ENCODE measurements at regions not wholly inside any gene's neighbourhood (a gene's known extent, or its start where the extent isn't known, plus 50 kb on each side); places are given as distances from the start of the nearest gene placed in this dataset.

DNA sequence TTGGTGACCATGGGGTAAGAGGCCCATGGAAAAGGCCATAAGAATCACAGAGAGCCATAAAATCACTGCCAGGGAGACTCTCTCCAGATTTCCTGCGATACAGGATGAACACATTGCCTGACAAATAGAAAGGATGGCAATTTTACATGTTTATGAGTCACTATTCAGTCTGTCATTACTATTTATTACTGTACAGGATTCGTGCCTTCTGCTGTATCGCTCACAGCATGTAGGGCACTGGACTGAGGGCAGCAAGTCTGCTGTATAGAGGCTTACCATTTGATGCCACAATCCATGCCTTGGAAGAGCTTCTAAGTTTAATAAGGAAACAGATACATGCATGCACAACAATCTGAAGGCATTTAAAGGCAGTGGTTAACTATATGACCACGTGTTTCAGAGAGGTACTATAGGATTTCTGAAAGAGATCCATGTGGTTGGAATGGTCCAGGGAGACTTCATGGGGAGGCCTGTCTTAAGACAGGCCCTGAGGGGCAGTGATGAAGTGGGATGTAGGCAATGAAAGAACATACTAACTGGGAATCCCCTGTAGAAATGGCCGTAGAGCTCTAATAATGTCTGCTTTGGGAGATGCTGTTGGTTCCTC lies 702.4 kb upstream of the RAB6C start:
- no peaks in the 10 kb centered on the region for H3K4me1 ChIP-seq (ENCODE audit: insufficient read depth)
- no peak overlapping the region for H3K4me3 ChIP-seq (ENCODE audit: low read depth, low read length)
- H3K36me3 ChIP-seq (ENCODE audit: insufficient read depth) = no peaks in the 10 kb centered on the region
- no peak overlapping the region for H3K27ac ChIP-seq (ENCODE audit: low read depth)
- 79% methylated on average over 5 of the region's 5 CpGs for WGBS
- no peak for DNase-seq (ENCODE audit: extremely low spot score)

- Histone ChIP-seq H3K4me3 (ENCODE audit: low read depth, low read length) (no peak overlapping the region), H3K27ac (ENCODE audit: low read depth) (no peak overlapping the region), H3K36me3 (ENCODE audit: insufficient read depth) (no peaks in the 10 kb centered on the region), H3K4me1 (ENCODE audit: insufficient read depth) (no peaks in the 10 kb centered on the region)
- WGBS = 79% methylated on average over 2 of the region's 2 CpGs
- no peak for DNase-seq (ENCODE audit: extremely low spot score)
Observed at GRCh38 chr2:129277585-129277981, 701.9 kb upstream of the RAB6C start.

GRCh38 chr2:129281791-129282530 lies 697.5 kb upstream of the RAB6C start:
- Histone ChIP-seq H3K27ac (ENCODE audit: low read depth) (no peak overlapping the region), H3K4me3 (ENCODE audit: low read depth, low read length) (no peak overlapping the region), H3K4me1 (ENCODE audit: insufficient read depth) (no peaks in the 10 kb centered on the region), H3K36me3 (ENCODE audit: insufficient read depth) (no peaks in the 10 kb centered on the region)
- 45% methylated on average over 5 of the region's 5 CpGs for WGBS
- no peak for DNase-seq (ENCODE audit: extremely low spot score)

GRCh38 chr2:129285012-129285411 lies 694.5 kb upstream of the RAB6C start:
- Histone ChIP-seq H3K4me3 (ENCODE audit: low read depth, low read length) (no peak overlapping the region), H3K36me3 (ENCODE audit: insufficient read depth) (no peaks in the 10 kb centered on the region), H3K27ac (ENCODE audit: low read depth) (no peak overlapping the region), H3K4me1 (ENCODE audit: insufficient read depth) (no peaks in the 10 kb centered on the region)
- DNase-seq (ENCODE audit: extremely low spot score) = no peak

DNA sequence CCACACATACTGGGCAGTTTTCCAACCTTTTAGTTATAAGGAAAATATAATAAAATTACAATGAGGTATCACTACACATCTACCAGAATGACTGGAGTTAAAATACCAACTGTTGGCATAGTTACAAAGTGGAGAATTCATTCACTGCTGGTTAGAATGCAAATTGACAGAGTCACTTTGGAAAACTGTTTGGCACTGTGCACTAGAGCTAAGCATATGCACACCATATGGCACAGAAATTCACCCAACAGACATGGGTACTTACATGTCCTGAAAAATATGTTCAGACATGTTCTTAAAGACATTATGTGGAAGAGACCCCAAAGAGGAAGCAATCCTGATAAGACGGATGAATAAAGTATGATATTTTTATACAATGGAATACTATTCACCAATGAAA lies 686.1 kb upstream of the RAB6C start:
- Histone ChIP-seq H3K27ac (ENCODE audit: low read depth) (no peak overlapping the region), H3K36me3 (ENCODE audit: insufficient read depth) (no peaks in the 10 kb centered on the region), H3K4me1 (ENCODE audit: insufficient read depth) (no peaks in the 10 kb centered on the region), H3K4me3 (ENCODE audit: low read depth, low read length) (no peak overlapping the region)
- DNase-seq (ENCODE audit: extremely low spot score) = no peak
- WGBS = 0% methylated on average over 1 of the region's 1 CpG

DNA sequence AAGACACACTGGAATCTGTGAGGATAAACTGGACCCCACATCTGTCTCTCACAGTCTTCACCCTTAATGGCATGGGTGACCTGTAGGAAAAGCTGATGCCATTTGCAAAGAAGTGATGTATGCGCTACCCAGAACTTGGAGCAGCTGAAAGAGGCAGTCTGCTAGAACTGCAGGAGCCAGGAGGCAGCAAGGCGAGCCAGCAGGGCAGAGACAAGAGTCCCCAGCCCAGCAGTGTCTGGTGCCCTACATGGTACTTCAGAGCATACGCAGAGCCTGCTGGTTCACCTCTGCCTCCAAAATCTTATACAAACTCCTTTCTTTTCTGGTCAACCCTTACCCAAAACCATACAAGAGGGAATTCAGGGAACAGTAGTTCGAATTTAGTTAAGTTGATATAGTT lies 683.1 kb upstream of the RAB6C start:
- WGBS = 85% methylated on average over 4 of the region's 4 CpGs

DNA sequence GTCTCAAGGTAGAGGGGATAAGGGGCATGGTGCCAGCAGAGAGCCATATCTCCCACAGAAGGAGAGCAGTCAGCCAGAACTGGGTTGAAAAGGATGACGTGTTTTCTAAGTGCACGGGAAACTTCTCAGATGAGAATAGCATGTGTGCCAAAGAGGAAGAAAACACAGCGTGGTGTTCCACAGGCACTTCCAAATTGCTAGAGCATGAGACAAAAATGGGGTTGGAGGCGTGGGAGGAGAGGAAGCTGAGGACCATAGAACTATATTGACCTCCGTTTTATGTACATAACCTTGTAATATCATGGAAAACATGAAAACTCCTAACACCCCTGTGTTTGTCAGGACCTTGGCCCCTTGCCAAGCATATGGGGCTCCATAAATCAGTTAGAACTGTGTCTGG lies 682.7 kb upstream of the RAB6C start:
- Histone ChIP-seq H3K36me3 (ENCODE audit: insufficient read depth) (no peaks in the 10 kb centered on the region), H3K4me1 (ENCODE audit: insufficient read depth) (no peaks in the 10 kb centered on the region), H3K27ac (ENCODE audit: low read depth) (no peak overlapping the region), H3K4me3 (ENCODE audit: low read depth, low read length) (no peak overlapping the region)
- 26% methylated on average over 5 of the region's 5 CpGs for WGBS
- DNase-seq (ENCODE audit: extremely low spot score) = no peak

More for the DNA sequence above, 683.1 kb upstream of the RAB6C start:
- Histone ChIP-seq H3K4me3 (ENCODE audit: low read depth, low read length) (no peak overlapping the region), H3K36me3 (ENCODE audit: insufficient read depth) (no peaks in the 10 kb centered on the region), H3K4me1 (ENCODE audit: insufficient read depth) (no peaks in the 10 kb centered on the region), H3K27ac (ENCODE audit: low read depth) (no peak overlapping the region)
- no peak for DNase-seq (ENCODE audit: extremely low spot score)

DNA sequence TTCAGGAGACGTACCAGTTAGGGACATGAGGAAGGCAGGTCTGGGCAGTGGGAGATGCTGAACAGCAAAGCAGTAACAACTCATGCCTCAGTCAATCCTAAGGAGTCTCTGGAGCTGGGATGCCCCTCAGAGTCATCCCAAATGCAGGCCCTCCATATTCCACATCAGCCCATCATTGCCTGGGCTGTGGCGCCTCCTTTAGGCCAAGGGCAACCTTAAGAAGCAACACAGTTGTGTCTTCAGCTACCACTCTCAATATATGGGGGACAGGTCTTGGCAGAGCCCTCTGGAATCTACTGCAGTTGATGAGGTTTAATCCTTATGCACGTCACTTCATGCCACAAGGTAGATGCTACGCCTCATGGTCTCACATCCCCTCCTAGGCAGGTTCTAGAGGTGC lies 682.0 kb upstream of the RAB6C start:
- H3K4me3 ChIP-seq (ENCODE audit: low read depth, low read length) = no peak overlapping the region
- no peaks in the 10 kb centered on the region for H3K36me3 ChIP-seq (ENCODE audit: insufficient read depth)
- WGBS = 63% methylated on average over 4 of the region's 4 CpGs
- no peak for DNase-seq (ENCODE audit: extremely low spot score)
- H3K27ac ChIP-seq (ENCODE audit: low read depth) = no peak overlapping the region
- H3K4me1 ChIP-seq (ENCODE audit: insufficient read depth) = no peaks in the 10 kb centered on the region

GRCh38 chr2:129299338-129299737 lies 680.1 kb upstream of the RAB6C start:
- 91% methylated on average over 2 of the region's 2 CpGs for WGBS
- no peak overlapping the region for H3K4me3 ChIP-seq (ENCODE audit: low read depth, low read length)
- no peaks in the 10 kb centered on the region for H3K4me1 ChIP-seq (ENCODE audit: insufficient read depth)
- H3K36me3 ChIP-seq (ENCODE audit: insufficient read depth) = no peaks in the 10 kb centered on the region
- no peak for DNase-seq (ENCODE audit: extremely low spot score)
- H3K27ac ChIP-seq (ENCODE audit: low read depth) = no peak overlapping the region

GRCh38 chr2:129299756-129300155 lies 679.7 kb upstream of the RAB6C start:
- Histone ChIP-seq H3K4me1 (ENCODE audit: insufficient read depth) (no peaks in the 10 kb centered on the region), H3K4me3 (ENCODE audit: low read depth, low read length) (no peak overlapping the region), H3K36me3 (ENCODE audit: insufficient read depth) (no peaks in the 10 kb centered on the region), H3K27ac (ENCODE audit: low read depth) (no peak overlapping the region)
- WGBS = 94% methylated on average over 8 of the region's 8 CpGs
- no peak for DNase-seq (ENCODE audit: extremely low spot score)

DNA sequence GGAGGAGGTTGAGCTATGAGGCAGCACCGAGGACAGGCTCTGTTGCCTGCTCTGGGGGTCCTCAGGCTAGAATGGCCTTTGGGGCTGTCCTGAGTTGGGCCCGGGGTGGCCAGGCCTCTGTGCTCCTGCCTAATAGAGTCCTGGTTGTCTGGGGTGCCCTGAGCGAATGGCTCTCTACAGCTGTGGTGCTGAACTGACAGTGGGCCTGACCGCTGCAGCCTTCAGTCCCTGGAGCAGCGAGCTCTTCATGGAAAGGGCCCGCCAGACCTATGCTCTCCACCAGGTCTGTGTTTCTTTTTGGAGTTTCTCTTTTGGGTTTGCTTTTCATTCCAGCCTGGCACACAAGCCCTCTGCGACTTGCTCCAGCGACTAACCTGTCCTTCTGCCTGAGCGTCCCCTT lies 679.0 kb upstream of the RAB6C start:
- Histone ChIP-seq H3K36me3 (ENCODE audit: insufficient read depth) (no peaks in the 10 kb centered on the region), H3K4me1 (ENCODE audit: insufficient read depth) (no peaks in the 10 kb centered on the region), H3K27ac (ENCODE audit: low read depth) (no peak overlapping the region), H3K4me3 (ENCODE audit: low read depth, low read length) (no peak overlapping the region)
- no peak for DNase-seq (ENCODE audit: extremely low spot score)
- WGBS = 95% methylated on average over 9 of the region's 9 CpGs

DNA sequence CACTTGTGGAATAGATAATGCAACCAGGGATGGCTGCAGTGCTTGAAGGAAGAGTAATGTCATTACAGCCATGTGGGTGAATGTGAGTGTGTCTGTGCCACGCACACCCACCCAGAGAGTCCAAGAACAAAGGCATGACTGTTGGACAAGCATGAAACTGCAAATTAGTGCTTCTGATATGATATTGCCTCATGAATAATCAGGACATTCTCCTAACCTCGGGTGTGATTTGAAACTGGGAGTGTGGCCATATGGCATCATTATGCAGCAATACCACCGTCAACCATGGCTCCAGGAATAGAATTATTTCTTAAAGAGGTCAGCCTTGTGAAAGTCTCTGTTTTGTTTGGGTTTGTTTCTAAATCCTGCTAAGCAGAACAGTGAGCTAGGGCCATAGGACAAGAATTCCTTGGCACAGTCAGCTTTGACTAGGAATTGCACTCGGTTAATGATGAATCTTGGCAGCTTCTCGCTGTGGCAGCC lies 678.0 kb upstream of the RAB6C start:
- no peak overlapping the region for H3K27ac ChIP-seq (ENCODE audit: low read depth)
- no peaks in the 10 kb centered on the region for H3K4me1 ChIP-seq (ENCODE audit: insufficient read depth)
- no peaks in the 10 kb centered on the region for H3K36me3 ChIP-seq (ENCODE audit: insufficient read depth)
- no peak for DNase-seq (ENCODE audit: extremely low spot score)
- WGBS = 26% methylated on average over 5 of the region's 5 CpGs
- H3K4me3 ChIP-seq (ENCODE audit: low read depth, low read length) = no peak overlapping the region

DNA sequence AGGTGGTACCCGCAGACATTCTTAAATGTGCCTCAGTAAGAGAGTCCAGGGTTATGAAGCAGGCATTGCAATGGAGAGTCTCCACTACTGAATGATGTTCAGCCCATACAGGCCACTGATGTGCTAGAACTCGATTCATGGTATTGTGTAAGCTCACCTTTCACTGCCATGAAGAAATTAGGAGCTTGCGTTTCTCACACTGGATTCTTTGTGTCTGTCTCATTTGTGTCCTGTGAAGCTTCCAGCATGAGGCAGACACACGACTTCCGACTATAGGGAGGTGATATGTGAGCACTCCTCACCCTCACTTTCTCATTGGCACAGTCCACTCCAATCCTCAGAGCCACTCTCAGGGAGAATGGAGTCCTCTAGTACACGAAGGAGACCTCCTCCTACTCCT lies 677.4 kb upstream of the RAB6C start:
- Histone ChIP-seq H3K27ac (ENCODE audit: low read depth) (no peak overlapping the region), H3K4me3 (ENCODE audit: low read depth, low read length) (no peak overlapping the region), H3K4me1 (ENCODE audit: insufficient read depth) (no peaks in the 10 kb centered on the region), H3K36me3 (ENCODE audit: insufficient read depth) (no peaks in the 10 kb centered on the region)
- WGBS = 59% methylated on average over 6 of the region's 6 CpGs
- no peak for DNase-seq (ENCODE audit: extremely low spot score)

- Histone ChIP-seq H3K4me3 (ENCODE audit: low read depth, low read length) (no peak overlapping the region), H3K36me3 (ENCODE audit: insufficient read depth) (no peaks in the 10 kb centered on the region), H3K4me1 (ENCODE audit: insufficient read depth) (no peaks in the 10 kb centered on the region), H3K27ac (ENCODE audit: low read depth) (no peak overlapping the region)
- WGBS = 30% methylated on average over 6 of the region's 6 CpGs
- no peak for DNase-seq (ENCODE audit: extremely low spot score)
Observed at GRCh38 chr2:129302561-129303183, 676.8 kb upstream of the RAB6C start.

Data from urinary bladder (tissue), 3 donors.